ENCODE measurements at regions not wholly inside any gene's neighbourhood (a gene's known extent, or its start where the extent isn't known, plus 50 kb on each side); places are given as distances from the start of the nearest gene placed in this dataset.

DNA sequence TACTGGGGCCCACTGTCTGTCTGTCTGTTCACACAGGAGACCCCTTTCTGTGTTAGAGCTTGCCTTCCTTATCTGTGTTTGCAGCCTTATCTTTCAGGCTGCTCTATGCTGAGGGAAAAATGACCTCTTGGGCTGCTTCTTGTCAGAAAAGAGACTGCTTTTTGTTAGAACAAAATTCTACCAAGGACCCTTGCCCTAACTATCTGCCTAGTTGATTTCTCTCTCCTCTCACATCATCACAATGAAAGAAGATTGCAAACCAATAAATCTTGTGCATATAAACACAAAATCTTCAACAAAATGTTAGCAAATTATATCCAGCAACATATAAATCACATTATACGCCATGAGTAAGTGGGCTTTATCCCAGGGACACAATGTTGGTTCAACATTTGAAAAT lies 1117.7 kb downstream of the CDH11 start:
- no peak for TF ChIP-seq CTCF (IDR thresholded peaks at IDR 0.05; ENCODE audit: low read length)
- no peak for TF ChIP-seq EZH2 (optimal IDR thresholded peaks at IDR 0.05; ENCODE audit: low read depth, low read length)
- no peak for TF ChIP-seq EZH2phosphoT487 (IDR thresholded peaks at IDR 0.05; ENCODE audit: low read length)
